ENCODE measurements at regions not wholly inside any gene's neighbourhood (a gene's known extent, or its start where the extent isn't known, plus 50 kb on each side); places are given as distances from the start of the nearest gene placed in this dataset.

DNA sequence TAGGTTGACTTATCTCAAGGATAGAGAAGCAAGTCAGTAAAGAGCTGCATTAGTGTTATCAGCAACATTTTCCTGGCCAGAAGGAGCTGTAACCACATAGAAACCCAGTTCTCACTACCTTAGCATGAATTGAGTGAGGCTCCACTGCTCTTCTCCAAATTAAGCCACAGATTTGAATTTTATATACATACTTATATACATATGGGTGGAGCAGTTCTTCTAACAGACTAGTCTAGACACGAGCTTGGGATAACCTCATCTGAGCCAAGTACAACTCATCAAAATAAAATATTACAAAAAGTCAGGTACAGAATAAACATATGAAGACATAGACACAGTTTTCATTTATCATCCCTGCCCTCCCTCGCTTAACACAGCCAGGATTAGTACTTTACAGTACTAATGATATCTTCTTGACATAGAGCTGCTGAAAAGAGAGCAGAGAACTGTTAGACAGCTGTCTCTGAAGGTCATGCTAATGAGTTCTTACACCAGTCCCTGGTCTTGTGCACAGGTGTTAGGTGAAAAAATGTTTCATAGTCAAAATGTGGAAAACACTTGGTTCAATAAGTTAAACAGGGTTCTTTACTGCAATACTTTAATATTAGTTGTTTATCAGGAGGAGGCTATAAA is 147.4 kb upstream of the HTR1E start:
- TF ChIP-seq GATA2 (IDR thresholded peaks at IDR 0.05; ENCODE audit: low read depth, low read length) (no peak), GATA3 (IDR thresholded peaks at IDR 0.05; ENCODE audit: low read depth, low read length) (no peak)

Data from SH-SY5Y (cell line).